B cell (primary cell): ENCODE measurements at regions not wholly inside any gene's neighbourhood (a gene's known extent, or its start where the extent isn't known, plus 50 kb on each side); places are given as distances from the start of the nearest gene placed in this dataset.

ENCODE experiments used
- EZH2 ChIP-seq: IDR thresholded peaks from 2 replicates; pipeline ENCODE4 v1.6.1; 2012; ENCODE audit warnings: borderline replicate concordance, low read depth, mild to moderate bottlenecking, moderate library complexity, low read length; ENCODE audit not compliant: insufficient read depth, poor library complexity, severe bottlenecking
- TF ChIP-seq, protein P1 (sequence below): fragments of 200-600 bp; IDR thresholded peaks from one replicate; pipeline ENCODE4 v1.8.0; 2022; ENCODE audit warnings: antibody characterized with exemption, mild to moderate bottlenecking

DNA sequence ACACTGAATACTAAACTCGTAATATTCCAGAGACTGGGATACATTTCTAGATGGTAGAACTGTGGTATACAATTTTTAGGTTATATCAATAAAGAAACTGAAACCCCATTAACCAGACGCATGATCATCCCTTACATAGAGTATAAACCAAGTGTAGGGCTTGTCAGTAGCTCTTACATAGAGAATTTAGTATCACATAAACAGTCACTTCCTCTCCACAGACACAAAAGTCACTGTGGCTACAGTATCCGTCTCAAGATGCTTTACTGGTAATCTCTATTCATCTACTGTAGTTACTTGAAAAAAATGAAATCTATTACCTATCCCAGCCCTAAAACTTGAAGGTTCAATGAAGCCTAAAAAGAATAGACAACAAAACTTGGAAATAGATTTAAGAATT, 252.3 kb upstream of the TMPRSS15 start:
- TF ChIP-seq, protein P1, sequence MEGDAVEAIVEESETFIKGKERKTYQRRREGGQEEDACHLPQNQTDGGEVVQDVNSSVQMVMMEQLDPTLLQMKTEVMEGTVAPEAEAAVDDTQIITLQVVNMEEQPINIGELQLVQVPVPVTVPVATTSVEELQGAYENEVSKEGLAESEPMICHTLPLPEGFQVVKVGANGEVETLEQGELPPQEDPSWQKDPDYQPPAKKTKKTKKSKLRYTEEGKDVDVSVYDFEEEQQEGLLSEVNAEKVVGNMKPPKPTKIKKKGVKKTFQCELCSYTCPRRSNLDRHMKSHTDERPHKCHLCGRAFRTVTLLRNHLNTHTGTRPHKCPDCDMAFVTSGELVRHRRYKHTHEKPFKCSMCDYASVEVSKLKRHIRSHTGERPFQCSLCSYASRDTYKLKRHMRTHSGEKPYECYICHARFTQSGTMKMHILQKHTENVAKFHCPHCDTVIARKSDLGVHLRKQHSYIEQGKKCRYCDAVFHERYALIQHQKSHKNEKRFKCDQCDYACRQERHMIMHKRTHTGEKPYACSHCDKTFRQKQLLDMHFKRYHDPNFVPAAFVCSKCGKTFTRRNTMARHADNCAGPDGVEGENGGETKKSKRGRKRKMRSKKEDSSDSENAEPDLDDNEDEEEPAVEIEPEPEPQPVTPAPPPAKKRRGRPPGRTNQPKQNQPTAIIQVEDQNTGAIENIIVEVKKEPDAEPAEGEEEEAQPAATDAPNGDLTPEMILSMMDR, result no peak
- no peak for TF ChIP-seq EZH2
